ENCODE measurements at regions not wholly inside any gene's neighbourhood (a gene's known extent, or its start where the extent isn't known, plus 50 kb on each side); places are given as distances from the start of the nearest gene placed in this dataset.

DNA sequence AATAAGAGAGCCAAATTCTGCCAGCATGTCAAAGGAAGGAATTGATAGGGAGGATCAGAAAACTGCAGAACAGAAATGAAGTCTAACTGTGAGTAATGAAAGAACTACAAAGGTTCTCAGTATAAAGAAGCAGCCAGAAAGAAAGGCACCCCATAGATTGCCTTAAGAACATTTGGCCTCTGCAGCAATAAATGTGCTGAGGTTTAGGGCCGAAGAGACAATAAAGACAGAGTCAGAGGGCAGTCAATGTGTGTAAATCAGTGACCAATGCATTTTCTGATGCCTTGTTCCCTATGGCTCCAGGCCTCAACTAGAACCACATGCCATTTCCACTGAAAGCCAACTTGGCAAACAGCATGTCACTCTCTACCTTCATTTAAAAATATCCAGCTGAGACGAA is 281.0 kb downstream of the HINT1 start:
- Histone ChIP-seq H3K14ac (ENCODE audit: insufficient read depth, low read length) (no peak overlapping the region), H3K23ac (ENCODE audit: insufficient read length, low read depth, low read length) (no peak overlapping the region), H4K8ac (replicated peaks; ENCODE audit: insufficient read length, low read depth, low read length) (no peak overlapping the region), H2AK5ac (ENCODE audit: insufficient read length, low read length) (no peak overlapping the region), H3K9me3 (ENCODE audit: control insufficient read depth, low read depth, low read length) (no peaks in the 10 kb centered on the region), H4K5ac (ENCODE audit: insufficient read length, low read depth, low read length) (no peak overlapping the region), H2BK12ac (ENCODE audit: insufficient read length, low read depth, low read length) (no peak overlapping the region), H3K27me3 (ENCODE audit: insufficient read depth, low read length) (no peaks in the 10 kb centered on the region), H3K79me2 (ENCODE audit: insufficient read depth, low read length) (no peaks in the 10 kb centered on the region), H3K56ac (ENCODE audit: insufficient read length, low read depth, low read length) (no peak overlapping the region), H2BK5ac (ENCODE audit: insufficient read length, low read length) (no peak overlapping the region), H3K79me1 (ENCODE audit: insufficient read depth, low read depth, low read length, poor library complexity, severe bottlenecking) (no peaks in the 10 kb centered on the region), H2BK120ac (ENCODE audit: low read depth, low read length, poor library complexity, severe bottlenecking) (no peak overlapping the region), H3K23me2 (ENCODE audit: insufficient read length, low read depth, low read length, poor library complexity, severe bottlenecking) (no peaks in the 10 kb centered on the region), H4K20me1 (ENCODE audit: control insufficient read depth, insufficient read depth, insufficient read length) (no peaks in the 10 kb centered on the region), H3K9ac (ENCODE audit: extremely low read depth, insufficient read length, low read length) (no peak overlapping the region), H3K27ac (ENCODE audit: insufficient read length, low read depth, low read length) (no peak overlapping the region), H2AFZ (ENCODE audit: low read length) (no peak overlapping the region), H2BK20ac (ENCODE audit: low read depth, low read length, poor library complexity, severe bottlenecking) (no peak overlapping the region), H3K18ac (ENCODE audit: insufficient read length, low read depth, low read length) (no peak overlapping the region), H3K4me2 (ENCODE audit: insufficient read depth, insufficient read length, low read length) (no peak overlapping the region), H3K4me1 (ENCODE audit: insufficient read depth, low read length) (no peaks in the 10 kb centered on the region), H4K91ac (ENCODE audit: insufficient read length, low read depth, low read length) (no peak overlapping the region), H3T11ph (ENCODE audit: low read length) (no peak overlapping the region), H2BK15ac (ENCODE audit: low read depth, low read length) (no peak overlapping the region), H3K4ac (ENCODE audit: low read depth, low read length) (no peak overlapping the region)
- TF ChIP-seq, protein P1, sequence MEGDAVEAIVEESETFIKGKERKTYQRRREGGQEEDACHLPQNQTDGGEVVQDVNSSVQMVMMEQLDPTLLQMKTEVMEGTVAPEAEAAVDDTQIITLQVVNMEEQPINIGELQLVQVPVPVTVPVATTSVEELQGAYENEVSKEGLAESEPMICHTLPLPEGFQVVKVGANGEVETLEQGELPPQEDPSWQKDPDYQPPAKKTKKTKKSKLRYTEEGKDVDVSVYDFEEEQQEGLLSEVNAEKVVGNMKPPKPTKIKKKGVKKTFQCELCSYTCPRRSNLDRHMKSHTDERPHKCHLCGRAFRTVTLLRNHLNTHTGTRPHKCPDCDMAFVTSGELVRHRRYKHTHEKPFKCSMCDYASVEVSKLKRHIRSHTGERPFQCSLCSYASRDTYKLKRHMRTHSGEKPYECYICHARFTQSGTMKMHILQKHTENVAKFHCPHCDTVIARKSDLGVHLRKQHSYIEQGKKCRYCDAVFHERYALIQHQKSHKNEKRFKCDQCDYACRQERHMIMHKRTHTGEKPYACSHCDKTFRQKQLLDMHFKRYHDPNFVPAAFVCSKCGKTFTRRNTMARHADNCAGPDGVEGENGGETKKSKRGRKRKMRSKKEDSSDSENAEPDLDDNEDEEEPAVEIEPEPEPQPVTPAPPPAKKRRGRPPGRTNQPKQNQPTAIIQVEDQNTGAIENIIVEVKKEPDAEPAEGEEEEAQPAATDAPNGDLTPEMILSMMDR (conservative IDR thresholded peaks at IDR 0.05): no peak
- no peak overlapping the region for H3K27ac Mint-ChIP-seq
- H3K27me3 Mint-ChIP-seq (ENCODE audit: low read depth): no peaks in the 10 kb centered on the region; the same call in 1 of the 2 replicates
- H3K36me3 Mint-ChIP-seq (ENCODE audit: insufficient read depth in 1 of 3, low read depth in 3 of 3): peaks cover 0 to 4% (median 0%) of the 10 kb centered on the region in 3 experiments; a peak in 3 of 7 replicates
- H3K4me1 Mint-ChIP-seq: peaks cover 10 to 15% of the 10 kb centered on the region in 2 experiments
- peaks cover 2 to 5% of the 10 kb centered on the region in 2 experiments; a peak in 3 of 5 replicates for H3K9me3 Mint-ChIP-seq
- WGBS (ENCODE audit: extremely low coverage, insufficient read length, low lambda C conversion rate): no CpG with 5 or more reads among the region's 2 CpGs
- DNase-seq: no peak
- no peak overlapping the region for H3K4me3 Mint-ChIP-seq
